ENCODE measurements at regions not wholly inside any gene's neighbourhood (a gene's known extent, or its start where the extent isn't known, plus 50 kb on each side); places are given as distances from the start of the nearest gene placed in this dataset.

DNA sequence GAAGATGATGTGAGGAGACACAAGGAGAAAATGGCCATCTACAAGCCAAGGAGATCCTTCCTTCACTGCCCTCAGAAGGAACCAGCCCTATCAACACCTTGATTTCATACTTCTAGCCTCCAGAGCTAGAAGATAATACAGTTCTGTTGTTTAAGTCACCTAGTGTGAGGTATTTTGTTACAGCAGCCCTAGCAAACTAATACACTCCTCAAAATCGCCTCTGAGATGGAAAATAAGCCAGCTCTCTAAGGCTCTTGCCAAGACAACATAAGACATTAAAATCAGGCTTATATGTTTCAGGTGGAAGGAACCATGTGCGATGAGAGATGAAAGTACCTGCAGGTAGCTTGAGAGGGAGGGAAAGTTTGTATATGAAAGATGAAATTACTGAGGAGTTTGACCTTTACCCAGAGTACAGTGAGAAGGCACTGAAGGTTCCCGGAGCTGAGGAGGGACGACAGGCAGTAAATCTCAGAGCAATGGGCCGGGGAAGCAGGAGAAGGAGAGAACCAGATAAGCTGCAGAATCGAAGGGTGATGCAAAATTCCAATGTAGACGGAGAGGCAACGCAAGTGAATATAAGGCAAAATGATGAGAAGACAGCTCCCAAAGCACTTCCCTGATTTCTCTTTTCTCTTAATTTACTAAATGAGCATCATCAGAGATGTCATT is 84.7 kb downstream of the HHIPL2 start:
- TF ChIP-seq, protein P1, sequence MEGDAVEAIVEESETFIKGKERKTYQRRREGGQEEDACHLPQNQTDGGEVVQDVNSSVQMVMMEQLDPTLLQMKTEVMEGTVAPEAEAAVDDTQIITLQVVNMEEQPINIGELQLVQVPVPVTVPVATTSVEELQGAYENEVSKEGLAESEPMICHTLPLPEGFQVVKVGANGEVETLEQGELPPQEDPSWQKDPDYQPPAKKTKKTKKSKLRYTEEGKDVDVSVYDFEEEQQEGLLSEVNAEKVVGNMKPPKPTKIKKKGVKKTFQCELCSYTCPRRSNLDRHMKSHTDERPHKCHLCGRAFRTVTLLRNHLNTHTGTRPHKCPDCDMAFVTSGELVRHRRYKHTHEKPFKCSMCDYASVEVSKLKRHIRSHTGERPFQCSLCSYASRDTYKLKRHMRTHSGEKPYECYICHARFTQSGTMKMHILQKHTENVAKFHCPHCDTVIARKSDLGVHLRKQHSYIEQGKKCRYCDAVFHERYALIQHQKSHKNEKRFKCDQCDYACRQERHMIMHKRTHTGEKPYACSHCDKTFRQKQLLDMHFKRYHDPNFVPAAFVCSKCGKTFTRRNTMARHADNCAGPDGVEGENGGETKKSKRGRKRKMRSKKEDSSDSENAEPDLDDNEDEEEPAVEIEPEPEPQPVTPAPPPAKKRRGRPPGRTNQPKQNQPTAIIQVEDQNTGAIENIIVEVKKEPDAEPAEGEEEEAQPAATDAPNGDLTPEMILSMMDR (IDR thresholded peaks at IDR 0.05): no peak
- TF ChIP-seq POLR2A (IDR thresholded peaks at IDR 0.05): no peak
